ENCODE measurements at regions not wholly inside any gene's neighbourhood (a gene's known extent, or its start where the extent isn't known, plus 50 kb on each side); places are given as distances from the start of the nearest gene placed in this dataset.

DNA sequence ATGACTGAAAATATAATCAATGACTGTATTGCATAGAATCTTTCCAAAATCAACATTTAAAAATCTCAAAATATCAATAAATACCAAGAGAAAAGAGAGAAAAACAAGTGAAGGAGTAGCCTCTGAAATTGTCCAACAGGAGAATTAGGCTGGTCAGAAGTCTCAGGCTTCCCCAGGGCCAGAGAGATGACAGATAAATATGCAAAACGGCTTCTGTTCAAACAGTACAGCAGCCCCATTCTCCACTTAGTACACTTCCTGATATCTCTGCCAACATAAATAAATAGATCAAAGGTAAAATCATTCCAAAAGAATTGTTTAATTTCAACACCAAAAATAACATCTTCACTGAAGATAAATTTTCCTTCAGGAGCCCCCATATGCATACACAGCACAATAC, 204.7 kb upstream of the GABRA2 start:
- in situ Hi-C loops (cut with HindIII; ENCODE audit: low pct_ligation_motif_present, low pct_unique_long_range_greater_than_20kb, low sequenced_read_pairs), result no loop called here
- DNase-seq, result no peak

DNA sequence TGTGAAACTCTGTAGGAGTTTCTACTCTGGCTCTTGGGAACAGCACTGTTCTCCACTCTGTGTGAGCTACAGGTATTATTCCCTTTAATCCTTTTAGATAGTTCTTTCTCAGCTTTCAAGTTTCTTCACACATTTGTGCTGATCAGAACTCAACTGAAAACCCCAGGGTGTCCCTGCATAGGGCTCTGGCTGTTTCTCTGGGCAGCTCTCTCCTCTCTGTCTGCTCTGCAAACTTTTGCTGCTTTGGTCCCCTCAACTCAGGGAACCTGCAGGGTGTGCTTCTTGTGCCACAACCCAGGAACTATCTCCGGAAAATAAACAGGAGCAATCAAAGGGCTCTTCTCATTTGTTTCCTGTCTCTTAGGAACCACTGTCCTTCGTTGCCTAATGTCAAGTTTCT, 196.6 kb upstream of the GABRA2 start:
- no peak for DNase-seq
- in situ Hi-C loops (cut with HindIII; ENCODE audit: low pct_ligation_motif_present, low pct_unique_long_range_greater_than_20kb, low sequenced_read_pairs), result no loop called here

DNA sequence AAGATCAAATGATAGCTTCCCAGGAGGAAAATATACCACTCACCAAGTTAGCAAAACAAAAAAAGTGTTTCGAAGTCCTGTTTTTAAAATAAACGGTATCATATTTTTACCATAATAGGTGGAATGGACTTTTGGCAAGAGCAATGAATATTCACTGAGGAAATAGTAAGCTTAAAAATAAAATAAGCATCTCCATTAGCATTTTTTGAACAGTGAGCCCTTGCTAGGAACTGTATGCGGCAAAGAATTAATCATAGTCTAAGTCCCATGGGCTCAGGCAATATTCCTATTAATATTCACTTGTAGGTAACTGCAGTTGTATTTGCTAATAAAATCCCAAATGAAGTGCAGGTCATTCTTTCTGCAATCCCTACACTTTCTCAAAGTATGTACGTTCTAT, 191.7 kb upstream of the GABRA2 start:
- in situ Hi-C loops (cut with HindIII; ENCODE audit: low pct_ligation_motif_present, low pct_unique_long_range_greater_than_20kb, low sequenced_read_pairs), result no loop called here
- DNase-seq, result no peak

DNA sequence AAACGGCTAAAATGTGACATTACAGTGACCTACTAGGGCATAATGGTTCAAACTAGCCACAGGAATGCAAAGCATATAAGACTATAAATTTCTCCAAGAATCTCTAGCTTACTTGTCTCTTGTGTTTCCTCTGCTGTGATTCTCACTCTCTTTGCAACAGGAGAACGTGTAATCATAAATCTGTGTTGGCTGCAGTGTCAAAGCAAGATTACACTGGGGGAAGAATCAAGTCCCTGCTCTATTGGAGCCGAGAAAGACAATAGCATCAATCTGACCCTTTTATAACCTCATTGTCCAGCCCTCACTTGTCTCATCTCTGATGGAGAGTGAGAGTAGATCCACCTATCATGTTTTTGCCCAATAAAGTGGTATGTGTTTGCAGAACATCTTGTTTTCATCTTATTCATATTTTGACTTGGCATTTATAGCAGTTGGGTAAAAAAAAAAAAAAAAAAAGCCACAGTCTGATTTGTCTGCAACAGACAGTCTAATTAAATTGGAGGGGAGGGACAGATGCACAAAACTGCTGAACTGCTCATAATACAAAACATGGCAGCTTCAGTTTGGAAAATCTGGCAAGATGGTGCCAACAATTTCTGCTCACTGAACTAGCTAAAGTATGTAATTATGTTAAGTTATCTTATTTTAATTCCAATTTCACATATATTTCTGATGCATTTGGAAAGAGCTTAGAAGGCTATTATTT, 165.0 kb upstream of the GABRA2 start:
- no peak for DNase-seq
- in situ Hi-C loops (cut with HindIII; ENCODE audit: low pct_ligation_motif_present, low pct_unique_long_range_greater_than_20kb, low sequenced_read_pairs), result no loop called here

DNA sequence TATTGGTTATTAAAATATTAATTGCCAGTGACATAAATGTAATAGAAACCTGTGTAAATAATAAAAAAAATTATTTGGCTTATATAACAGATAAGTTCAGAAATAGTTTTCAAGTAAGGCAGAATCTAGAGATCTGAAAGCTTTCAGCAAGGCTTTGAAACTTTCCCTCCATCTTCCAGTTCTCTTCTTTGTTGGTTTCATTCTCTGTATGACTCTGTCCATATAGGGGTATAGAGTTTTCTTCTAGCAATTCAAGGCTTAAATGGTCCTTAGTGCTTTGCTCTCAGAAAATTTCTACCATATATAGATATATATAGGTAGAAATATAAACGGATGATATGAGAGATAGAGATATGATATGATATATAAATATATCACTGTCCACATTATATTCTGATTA, 160.5 kb upstream of the GABRA2 start:
- in situ Hi-C loops (cut with HindIII; ENCODE audit: low pct_ligation_motif_present, low pct_unique_long_range_greater_than_20kb, low sequenced_read_pairs), result no loop called here
- DNase-seq, result no peak

DNA sequence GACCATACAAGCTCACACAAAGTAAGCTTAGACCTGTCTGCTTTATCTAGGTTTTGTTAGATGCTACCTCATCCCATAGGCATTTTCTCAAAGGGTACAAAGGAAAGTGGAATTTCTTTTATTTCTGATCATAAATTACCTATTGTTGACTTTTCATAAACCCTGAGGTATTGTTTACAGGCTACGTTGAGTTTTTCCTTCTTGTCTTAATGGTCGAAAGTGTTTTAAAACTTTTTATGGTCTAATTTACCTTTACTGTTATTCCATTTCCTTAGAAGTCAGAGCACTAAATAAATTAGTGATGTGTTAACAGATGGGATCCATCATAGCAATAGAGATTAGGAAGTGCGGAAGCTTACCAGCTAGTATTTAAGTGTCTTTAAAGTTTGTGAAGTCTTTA, 159.2 kb upstream of the GABRA2 start:
- DNase-seq, result no peak
- in situ Hi-C loops (cut with HindIII; ENCODE audit: low pct_ligation_motif_present, low pct_unique_long_range_greater_than_20kb, low sequenced_read_pairs), result no loop called here

DNA sequence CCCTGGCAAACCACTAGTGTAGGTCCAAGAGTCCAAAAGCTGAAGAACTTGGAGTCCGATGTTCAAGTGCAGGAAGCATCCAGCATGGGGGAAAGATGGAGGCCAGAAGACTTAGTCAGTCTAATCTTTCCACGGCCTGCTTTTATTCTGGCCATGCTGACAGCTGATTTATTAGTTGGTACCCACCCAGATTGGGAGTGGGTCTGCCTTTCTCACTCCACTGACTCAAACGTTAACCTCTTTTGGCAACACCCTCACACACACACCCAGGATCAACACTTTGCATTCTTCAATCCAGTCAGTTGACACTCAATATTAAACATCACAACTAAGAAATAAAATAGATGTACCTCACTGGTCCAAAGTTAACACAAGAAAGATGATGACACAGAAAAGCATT, 134.8 kb upstream of the GABRA2 start:
- in situ Hi-C loops (cut with HindIII; ENCODE audit: low pct_ligation_motif_present, low pct_unique_long_range_greater_than_20kb, low sequenced_read_pairs), result no loop called here
- DNase-seq, result no peak

DNA sequence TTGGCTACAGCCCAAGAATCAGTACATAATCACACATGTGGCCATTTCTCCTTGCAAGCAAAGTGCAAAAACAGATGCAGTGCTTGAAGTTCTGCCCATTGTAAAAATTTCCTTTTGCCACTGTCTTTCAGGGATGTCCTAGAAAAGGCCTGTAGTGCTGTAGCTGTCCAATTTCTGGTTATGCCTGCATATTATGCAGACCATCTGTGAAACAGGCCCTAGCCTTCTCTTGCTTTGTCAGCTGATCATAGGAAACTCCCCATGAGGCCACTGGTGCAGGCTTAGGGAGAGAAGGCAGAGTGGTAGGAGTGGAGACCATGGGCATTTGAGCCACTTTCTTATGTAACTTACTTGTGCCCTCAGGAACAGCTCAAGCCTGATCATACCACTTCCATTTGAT, 130.4 kb upstream of the GABRA2 start:
- in situ Hi-C loops (cut with HindIII; ENCODE audit: low pct_ligation_motif_present, low pct_unique_long_range_greater_than_20kb, low sequenced_read_pairs), result no loop called here
- DNase-seq, result no peak

DNA sequence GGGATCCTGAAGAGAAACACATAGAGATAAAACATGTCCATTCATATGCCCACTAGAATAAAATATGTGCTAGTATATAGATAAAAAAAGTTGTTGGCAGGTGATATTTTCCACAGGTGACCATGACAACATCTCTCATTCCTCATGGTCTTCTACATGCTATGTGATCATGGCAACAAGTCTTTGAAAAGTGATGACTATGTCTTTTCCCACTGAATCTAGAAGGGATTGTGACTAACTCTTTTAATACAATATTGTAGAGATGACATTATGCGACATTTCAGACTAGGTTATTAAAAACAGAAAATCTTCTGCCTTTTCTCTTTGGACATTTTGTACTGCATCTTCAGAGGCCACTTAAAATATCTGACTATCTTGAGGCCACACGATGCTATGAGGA, 126.0 kb upstream of the GABRA2 start:
- in situ Hi-C loops (cut with HindIII; ENCODE audit: low pct_ligation_motif_present, low pct_unique_long_range_greater_than_20kb, low sequenced_read_pairs), result no loop called here
- no peak for DNase-seq

DNA sequence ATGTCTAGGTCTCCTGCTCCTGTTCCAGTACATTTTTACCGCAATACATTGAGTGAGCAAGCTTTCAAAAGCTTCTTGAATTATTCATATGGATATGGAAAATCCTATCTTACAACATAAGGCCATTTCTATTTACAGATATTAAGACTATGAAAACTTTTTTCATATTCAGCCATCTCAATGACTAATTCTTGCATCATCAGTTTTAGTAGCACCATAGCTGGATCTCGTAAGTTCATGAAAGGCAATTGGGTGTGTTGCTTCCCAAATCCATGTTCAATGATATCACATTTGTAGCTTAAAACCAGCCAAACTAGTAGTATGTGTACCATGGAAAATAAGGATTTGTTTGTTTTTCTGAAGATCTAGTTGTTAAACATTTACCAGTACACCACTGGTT, 118.3 kb upstream of the GABRA2 start:
- in situ Hi-C loops (cut with HindIII; ENCODE audit: low pct_ligation_motif_present, low pct_unique_long_range_greater_than_20kb, low sequenced_read_pairs), result no loop called here
- no peak for DNase-seq

DNA sequence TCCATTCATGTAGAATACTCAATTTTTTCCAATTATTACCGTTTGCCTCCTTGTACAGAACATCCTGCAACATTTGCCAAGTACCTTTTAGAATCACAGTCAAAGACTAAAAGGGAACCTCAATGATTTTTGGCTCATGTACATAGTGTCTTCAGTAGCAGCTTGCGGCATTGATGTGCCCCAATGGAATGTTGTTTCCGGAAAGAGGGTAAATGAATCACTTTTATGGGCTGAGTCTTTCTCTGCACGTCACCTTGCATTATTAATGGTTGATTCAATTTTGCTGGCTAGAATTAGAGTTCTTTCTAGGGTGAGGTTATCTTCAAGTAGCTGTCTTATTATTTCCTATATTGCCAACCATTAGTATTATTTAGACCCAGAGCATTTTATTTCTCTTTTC, 116.9 kb upstream of the GABRA2 start:
- in situ Hi-C loops (cut with HindIII; ENCODE audit: low pct_ligation_motif_present, low pct_unique_long_range_greater_than_20kb, low sequenced_read_pairs), result no loop called here

DNA sequence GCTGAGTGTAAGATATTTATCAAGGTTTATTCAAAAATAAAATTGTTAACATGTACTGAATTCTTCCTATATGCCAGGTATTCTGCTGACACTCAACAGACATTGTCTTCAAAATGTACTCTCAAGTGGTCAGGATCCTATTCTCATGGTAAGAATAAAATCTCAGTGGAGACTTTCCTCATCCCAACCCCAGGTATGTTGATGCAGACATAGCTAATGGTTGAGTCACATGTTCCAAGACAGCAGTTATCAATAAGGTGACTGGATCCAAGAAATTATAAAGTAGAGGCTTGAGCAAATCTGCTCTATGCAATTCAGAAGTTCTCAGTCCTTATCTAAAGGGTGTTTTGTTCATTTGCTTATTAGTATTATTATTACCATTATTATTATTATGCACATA, 115.2 kb upstream of the GABRA2 start:
- in situ Hi-C loops (cut with HindIII; ENCODE audit: low pct_ligation_motif_present, low pct_unique_long_range_greater_than_20kb, low sequenced_read_pairs), result no loop called here
- DNase-seq, result no peak

More for the DNA sequence above, 116.9 kb upstream of the GABRA2 start:
- DNase-seq, result peak; percentile 10

DNA sequence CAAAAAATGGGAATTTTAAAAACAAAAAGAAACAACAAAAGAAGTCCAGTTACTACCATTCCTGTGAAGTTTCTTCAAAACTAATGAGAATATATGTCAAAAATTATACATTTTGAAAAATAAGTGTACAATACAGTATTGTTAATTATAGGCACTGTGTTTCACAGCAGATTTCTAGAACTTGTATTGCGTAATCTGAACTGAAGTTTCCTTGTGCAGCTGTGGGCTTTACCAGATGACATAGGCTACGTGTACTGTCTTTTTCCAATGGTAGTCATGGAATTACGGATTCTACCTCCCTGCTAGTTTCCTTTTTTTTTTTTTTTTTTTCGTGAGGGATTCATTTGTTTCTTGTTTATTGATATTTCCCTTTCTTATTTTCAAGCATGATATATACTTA, 113.8 kb upstream of the GABRA2 start:
- in situ Hi-C loops (cut with HindIII; ENCODE audit: low pct_ligation_motif_present, low pct_unique_long_range_greater_than_20kb, low sequenced_read_pairs), result no loop called here
- DNase-seq, result no peak

DNA sequence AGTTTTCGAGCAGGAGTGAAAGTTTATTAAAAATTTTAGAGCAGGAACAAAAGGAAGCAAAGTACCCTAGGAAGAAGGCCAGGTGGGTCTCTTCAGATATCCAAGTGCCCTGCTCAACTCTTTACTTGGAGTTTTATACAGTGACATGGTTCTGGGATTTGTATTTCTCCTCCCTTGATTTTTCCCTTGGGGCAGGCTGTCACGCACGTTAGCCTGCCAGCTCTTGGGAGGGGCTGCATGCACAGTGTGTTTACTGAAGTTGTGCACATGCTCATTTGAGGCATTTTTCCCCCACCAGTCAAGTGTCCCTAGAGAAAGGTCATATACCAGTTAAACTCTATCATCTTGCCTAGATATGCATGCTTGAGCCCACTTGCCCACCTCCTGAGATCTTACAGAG, 102.5 kb upstream of the GABRA2 start:
- no peak for DNase-seq
- in situ Hi-C loops (cut with HindIII; ENCODE audit: low pct_ligation_motif_present, low pct_unique_long_range_greater_than_20kb, low sequenced_read_pairs), result no loop called here

DNA sequence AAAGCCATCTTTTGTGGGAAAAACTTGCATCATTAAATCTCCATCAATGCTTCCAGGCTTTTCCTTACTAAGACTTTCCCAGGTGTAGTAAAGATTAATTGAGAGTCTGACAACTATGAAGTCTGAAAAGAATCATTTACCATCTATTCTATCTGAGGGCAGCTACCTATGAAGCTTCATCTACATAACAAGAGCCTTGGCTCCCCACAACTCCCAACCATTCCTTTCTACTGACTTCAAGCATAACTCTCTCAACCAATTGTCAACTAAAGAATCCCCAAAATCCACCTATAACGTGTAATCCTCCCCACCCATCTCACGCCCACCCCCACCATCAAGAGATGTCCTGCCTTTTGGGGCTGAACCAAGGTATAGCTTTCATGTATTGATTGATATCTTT, 101.5 kb upstream of the GABRA2 start:
- in situ Hi-C loops (cut with HindIII; ENCODE audit: low pct_ligation_motif_present, low pct_unique_long_range_greater_than_20kb, low sequenced_read_pairs), result no loop called here
- no peak for DNase-seq

DNA sequence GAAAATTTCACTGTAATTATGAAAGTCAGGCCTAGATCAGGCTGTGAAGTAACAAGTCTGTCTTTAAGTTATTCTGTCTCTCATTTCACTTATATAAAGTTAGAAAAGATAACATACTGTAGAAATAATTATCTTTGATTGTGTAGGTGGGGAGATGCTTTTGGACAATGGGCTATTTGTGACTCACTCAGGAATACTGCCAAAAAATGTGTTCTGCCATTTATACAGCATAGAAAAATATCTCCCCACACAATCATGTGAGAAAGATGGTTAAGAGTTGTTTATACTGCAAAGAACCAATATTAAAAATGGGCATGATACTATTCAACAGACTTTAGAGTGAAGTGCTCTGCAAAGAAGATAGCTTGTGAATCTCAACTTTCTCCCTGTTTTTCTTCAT, 95.0 kb upstream of the GABRA2 start:
- in situ Hi-C loops (cut with HindIII; ENCODE audit: low pct_ligation_motif_present, low pct_unique_long_range_greater_than_20kb, low sequenced_read_pairs), result no loop called here
- DNase-seq, result no peak

DNA sequence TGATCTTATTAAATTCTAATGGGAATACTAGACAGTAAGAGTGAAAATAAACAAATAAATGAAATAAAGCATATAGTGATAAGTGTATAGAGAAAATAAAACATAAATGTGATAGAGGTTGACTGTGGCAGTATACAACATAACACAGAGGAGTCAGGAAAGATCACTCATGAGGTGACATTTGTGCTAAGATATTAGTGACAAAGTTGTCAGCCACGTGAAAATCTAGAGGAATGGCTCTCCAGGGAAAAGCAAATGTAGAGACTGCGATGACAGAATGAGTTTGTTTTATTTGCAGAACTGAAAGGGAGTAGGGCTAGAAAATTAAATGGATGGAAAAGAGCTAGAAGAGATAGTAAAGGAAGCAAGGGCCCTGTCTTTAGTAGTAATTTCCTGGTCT, 72.8 kb upstream of the GABRA2 start:
- in situ Hi-C loops (cut with HindIII; ENCODE audit: low pct_ligation_motif_present, low pct_unique_long_range_greater_than_20kb, low sequenced_read_pairs), result no loop called here
- DNase-seq, result no peak

DNA sequence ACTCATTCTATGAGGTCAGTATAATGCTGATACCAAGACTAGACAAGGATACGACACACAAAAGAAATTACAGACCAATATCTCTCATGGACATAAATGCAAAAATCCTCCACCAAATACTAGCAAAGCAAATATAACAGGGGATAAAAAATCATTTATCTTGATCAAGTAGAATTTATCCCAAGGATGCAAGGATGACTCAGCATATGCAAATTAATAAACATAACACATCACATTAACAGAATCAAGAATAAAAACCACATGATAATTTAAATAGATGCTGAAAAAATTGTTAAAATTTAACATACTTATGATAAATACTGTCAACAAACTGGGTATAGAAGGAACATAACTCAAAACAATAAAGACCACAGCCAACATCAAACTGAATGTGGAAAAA, 69.4 kb upstream of the GABRA2 start:
- in situ Hi-C loops (cut with HindIII; ENCODE audit: low pct_ligation_motif_present, low pct_unique_long_range_greater_than_20kb, low sequenced_read_pairs), result no loop called here
- DNase-seq, result no peak

DNA sequence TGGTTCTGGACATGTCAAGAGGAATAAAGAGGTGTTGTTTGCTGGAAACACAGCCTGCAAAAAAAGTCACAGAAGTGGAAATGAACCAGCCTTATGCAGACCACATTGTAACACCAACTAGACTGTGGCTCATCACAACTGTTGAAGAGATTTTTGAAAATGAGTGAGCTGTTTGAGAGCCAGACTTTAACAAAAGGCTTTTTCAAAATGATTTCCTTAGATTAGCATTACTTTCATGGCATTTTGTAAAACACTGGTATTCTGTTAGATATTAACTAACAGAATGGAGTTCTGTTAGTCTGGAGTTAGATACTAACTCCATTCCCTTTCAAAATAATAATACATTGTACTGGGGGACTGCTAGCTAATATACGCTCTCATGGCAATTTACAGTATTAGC, 60.6 kb upstream of the GABRA2 start:
- no peak for DNase-seq
- in situ Hi-C loops (cut with HindIII; ENCODE audit: low pct_ligation_motif_present, low pct_unique_long_range_greater_than_20kb, low sequenced_read_pairs), result no loop called here

DNA sequence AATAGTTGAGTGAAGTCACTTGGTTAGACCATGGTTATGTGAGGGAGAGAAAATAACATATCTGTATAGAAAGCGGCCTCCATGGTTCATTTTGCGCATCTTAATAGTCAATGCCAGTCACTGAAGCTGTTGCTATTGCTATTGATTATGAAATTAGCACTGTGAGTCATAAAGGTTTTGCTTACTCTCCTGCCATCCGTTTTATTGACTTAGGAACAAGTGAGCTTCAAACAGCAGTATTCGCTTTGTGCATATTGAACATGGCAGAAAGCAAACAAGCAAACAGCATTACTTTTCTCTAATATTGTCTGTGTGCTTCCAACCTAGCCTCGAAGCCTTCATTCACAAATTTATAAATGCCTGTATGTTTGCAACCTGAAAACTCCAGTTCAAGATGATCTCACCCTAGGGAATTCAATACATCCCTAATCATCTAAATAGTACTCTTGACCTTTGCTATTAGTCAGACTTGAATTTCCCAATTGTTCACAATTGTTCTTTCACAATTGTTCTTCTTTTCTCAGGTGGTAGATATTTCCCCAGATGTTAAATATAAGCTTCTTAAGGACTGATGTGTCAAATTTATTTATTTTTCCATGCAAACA, 55.9 kb upstream of the GABRA2 start:
- in situ Hi-C loops (cut with HindIII; ENCODE audit: low pct_ligation_motif_present, low pct_unique_long_range_greater_than_20kb, low sequenced_read_pairs), result no loop called here
- no peak for DNase-seq
